ENCODE measurements at regions not wholly inside any gene's neighbourhood (a gene's known extent, or its start where the extent isn't known, plus 50 kb on each side); places are given as distances from the start of the nearest gene placed in this dataset.

DNA sequence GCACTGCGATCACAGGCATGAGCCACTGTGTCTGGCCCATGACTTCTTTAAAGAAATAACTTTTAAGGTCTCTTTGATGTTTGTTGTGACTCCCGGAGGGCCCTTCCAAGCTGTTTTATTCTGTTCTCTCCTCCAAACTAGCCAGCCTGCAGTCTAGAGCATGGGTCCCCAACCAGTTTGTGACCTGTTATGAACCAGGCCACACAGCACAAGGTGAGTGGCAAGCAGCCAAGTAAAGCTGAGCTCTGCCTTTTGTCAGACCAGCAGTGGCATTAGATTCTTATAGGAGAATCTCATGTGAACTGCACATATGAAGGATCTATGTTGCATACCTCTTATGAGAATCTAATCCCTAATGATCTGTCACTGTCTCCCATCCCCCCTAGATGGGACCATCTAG, 223.9 kb upstream of the RGPD4 start:
- in situ Hi-C loops (cut with HindIII; ENCODE audit: low pct_ligation_motif_present, low pct_unique_long_range_greater_than_20kb, low sequenced_read_pairs) = no loop called here

DNA sequence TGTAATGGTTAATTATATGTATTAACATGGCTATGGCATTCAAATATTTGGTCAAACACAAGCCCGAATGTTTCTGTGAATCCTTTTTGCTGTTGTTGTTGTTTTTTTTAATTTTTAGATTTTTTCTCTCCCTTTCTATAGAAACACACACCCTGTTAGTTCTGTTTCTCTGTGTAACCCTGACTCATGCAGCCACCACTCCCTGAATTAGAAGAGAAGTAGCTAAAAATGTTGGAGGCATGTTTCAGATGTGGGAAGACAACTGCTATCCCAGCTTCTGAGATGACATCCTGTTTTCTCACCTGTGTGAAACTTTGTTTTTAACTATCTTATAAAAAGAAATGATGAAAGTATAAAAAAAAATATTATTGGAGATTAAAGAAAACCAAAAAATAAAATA, 219.6 kb upstream of the RGPD4 start:
- in situ Hi-C loops (cut with HindIII; ENCODE audit: low pct_ligation_motif_present, low pct_unique_long_range_greater_than_20kb, low sequenced_read_pairs) = no loop called here

More for the DNA sequence above, 223.9 kb upstream of the RGPD4 start:
- no peak for DNase-seq

DNA sequence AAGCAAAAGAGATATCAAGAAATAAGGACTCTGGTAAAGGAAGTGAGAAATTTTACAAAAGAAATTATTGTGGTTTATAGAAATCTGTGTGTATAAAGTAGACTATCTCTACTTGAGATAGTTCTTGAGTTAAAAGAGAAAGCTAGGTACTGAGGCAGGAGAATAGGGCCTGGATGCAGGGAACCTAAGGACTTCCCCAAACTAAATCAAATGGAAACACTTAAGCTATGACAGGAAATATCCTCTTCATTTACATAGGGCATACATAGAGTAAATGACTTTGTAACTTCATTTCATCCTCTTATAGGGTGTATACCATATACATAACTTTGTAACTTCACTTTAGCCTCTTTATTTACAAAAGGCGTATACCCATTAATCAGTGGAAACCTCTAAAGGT, 219.2 kb upstream of the RGPD4 start:
- in situ Hi-C loops (cut with HindIII; ENCODE audit: low pct_ligation_motif_present, low pct_unique_long_range_greater_than_20kb, low sequenced_read_pairs) = no loop called here
- no peak for DNase-seq

More for the DNA sequence above, 219.6 kb upstream of the RGPD4 start:
- DNase-seq = no peak

DNA sequence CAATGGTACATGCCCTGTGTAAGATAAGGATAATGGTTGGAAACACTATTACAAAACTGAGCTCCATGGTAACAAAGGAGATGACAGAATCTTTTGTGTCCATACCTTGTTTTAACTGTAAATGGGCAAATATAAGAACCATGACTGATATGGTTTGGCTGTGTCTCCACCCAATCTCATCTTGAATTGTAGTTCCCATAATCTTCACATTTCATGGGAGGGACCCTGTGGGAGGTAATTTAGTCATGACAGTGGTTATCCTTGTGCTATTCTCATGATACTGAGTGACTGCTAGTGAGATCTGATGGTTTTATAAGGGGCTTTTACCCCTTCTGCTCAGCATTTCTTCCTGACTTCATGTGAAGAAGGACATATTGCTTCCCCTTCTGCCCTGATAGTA, 211.7 kb upstream of the RGPD4 start:
- in situ Hi-C loops (cut with HindIII; ENCODE audit: low pct_ligation_motif_present, low pct_unique_long_range_greater_than_20kb, low sequenced_read_pairs) = no loop called here
- no peak for DNase-seq

GRCh38 chr2:107618769-107619168, 207.9 kb upstream of the RGPD4 start:
- DNase-seq = no peak
- in situ Hi-C loops (cut with HindIII; ENCODE audit: low pct_ligation_motif_present, low pct_unique_long_range_greater_than_20kb, low sequenced_read_pairs) = no loop called here

GRCh38 chr2:107621186-107622165, 205.2 kb upstream of the RGPD4 start:
- in situ Hi-C loops (cut with HindIII; ENCODE audit: low pct_ligation_motif_present, low pct_unique_long_range_greater_than_20kb, low sequenced_read_pairs) = no loop called here
- DNase-seq = no peak

- in situ Hi-C loops (cut with HindIII; ENCODE audit: low pct_ligation_motif_present, low pct_unique_long_range_greater_than_20kb, low sequenced_read_pairs) = no loop called here
- no peak for DNase-seq
Measured at GRCh38 chr2:107622741-107623310, 203.9 kb upstream of the RGPD4 start.

DNA sequence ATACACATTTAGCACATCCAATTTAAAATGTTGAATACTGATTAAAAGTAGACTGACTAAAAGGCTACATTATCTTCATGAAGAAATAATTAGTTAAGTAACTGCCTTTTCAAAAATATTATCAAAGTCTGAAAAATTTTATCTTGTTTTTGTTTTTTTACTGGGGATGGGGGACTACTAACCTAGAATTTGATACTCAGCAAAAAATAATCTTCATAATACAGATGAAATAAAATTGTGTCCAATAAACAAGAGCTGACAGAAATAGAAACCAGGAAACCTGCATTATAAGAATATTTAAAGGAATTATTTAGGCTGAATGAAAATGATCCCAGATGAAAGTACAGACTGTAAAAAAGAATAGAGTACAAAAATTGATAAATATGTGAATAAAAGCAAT, 200.7 kb upstream of the RGPD4 start:
- no peak for DNase-seq
- in situ Hi-C loops (cut with HindIII; ENCODE audit: low pct_ligation_motif_present, low pct_unique_long_range_greater_than_20kb, low sequenced_read_pairs) = no loop called here

GRCh38 chr2:107627164-107627563, 199.5 kb upstream of the RGPD4 start:
- in situ Hi-C loops (cut with HindIII; ENCODE audit: low pct_ligation_motif_present, low pct_unique_long_range_greater_than_20kb, low sequenced_read_pairs) = no loop called here
- no peak for DNase-seq

DNA sequence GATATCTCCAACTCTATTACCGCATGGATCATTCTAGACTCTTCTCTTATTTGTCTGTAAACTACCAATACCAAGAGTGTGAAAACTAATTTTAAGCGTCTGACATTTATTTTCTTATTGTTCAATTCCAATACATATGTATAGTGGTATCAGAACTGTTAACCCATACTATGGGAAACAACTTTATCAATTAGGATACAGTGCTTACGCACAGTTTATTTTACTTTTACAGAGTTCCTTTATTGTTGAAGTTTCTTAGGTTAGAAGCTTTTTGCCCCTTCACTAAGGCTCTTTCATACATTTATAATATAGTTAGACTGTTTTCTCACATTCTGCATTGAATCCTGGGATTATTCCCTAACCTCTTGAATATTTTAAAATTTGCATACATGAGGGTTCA, 198.8 kb upstream of the RGPD4 start:
- in situ Hi-C loops (cut with HindIII; ENCODE audit: low pct_ligation_motif_present, low pct_unique_long_range_greater_than_20kb, low sequenced_read_pairs) = no loop called here
- no peak for DNase-seq

GRCh38 chr2:107633580-107634147, 193.0 kb upstream of the RGPD4 start:
- peak; percentile 43 for DNase-seq
- in situ Hi-C loops (cut with HindIII; ENCODE audit: low pct_ligation_motif_present, low pct_unique_long_range_greater_than_20kb, low sequenced_read_pairs) = no loop called here

GRCh38 chr2:107634172-107634571, 192.5 kb upstream of the RGPD4 start:
- in situ Hi-C loops (cut with HindIII; ENCODE audit: low pct_ligation_motif_present, low pct_unique_long_range_greater_than_20kb, low sequenced_read_pairs) = no loop called here
- DNase-seq = no peak

GRCh38 chr2:107635883-107636282, 190.8 kb upstream of the RGPD4 start:
- in situ Hi-C loops (cut with HindIII; ENCODE audit: low pct_ligation_motif_present, low pct_unique_long_range_greater_than_20kb, low sequenced_read_pairs) = no loop called here
- no peak for DNase-seq

GRCh38 chr2:107645586-107645985, 181.1 kb upstream of the RGPD4 start:
- DNase-seq = no peak
- in situ Hi-C loops (cut with HindIII; ENCODE audit: low pct_ligation_motif_present, low pct_unique_long_range_greater_than_20kb, low sequenced_read_pairs) = no loop called here

GRCh38 chr2:107648781-107649404, 177.8 kb upstream of the RGPD4 start:
- DNase-seq = no peak
- in situ Hi-C loops (cut with HindIII; ENCODE audit: low pct_ligation_motif_present, low pct_unique_long_range_greater_than_20kb, low sequenced_read_pairs) = no loop called here

- no peak for DNase-seq
- in situ Hi-C loops (cut with HindIII; ENCODE audit: low pct_ligation_motif_present, low pct_unique_long_range_greater_than_20kb, low sequenced_read_pairs) = no loop called here
Measured at GRCh38 chr2:107657049-107657448, 169.6 kb upstream of the RGPD4 start.

DNA sequence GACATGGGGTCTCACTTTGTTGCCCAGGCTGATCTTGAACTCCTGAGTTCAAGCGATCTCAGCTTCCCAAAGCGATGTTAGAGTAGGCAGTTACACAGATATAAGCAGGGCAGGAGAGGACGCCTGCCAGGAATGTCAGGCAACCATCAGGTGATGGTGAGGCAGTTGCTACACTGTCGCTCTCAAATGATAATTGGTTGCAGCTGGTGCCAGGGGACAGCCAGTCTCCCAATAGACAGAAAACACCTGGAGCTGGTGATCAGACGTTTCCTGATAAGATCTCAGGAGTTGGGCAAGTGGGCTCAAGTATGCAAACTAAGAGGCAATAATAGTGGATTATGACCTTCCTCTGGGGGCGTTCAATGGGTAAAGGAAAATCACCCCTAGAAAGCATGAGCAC, 163.1 kb upstream of the RGPD4 start:
- in situ Hi-C loops (cut with HindIII; ENCODE audit: low pct_ligation_motif_present, low pct_unique_long_range_greater_than_20kb, low sequenced_read_pairs) = no loop called here
- DNase-seq = no peak

DNA sequence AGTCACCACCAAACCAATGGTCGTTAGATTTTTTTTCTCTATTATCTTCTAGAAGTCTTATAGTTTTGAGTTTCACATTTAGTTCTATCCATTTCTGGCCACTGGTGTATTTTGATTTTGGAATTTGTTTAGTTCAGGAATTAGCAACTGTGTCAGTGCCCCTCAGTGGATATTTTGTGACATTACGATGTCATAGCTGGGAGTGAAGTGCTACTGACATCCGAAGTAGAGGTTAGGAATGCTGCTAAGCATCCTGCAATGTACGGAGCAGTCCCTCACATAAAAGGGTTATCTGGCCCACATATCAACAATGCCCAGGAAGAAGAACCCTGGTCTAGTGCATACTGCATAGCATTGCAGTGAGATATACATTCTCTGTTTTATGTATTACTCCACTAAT, 157.4 kb upstream of the RGPD4 start:
- peak; percentile 5 for DNase-seq
- in situ Hi-C loops (cut with HindIII; ENCODE audit: low pct_ligation_motif_present, low pct_unique_long_range_greater_than_20kb, low sequenced_read_pairs) = no loop called here

- DNase-seq = no peak
- in situ Hi-C loops (cut with HindIII; ENCODE audit: low pct_ligation_motif_present, low pct_unique_long_range_greater_than_20kb, low sequenced_read_pairs) = no loop called here
Measured at GRCh38 chr2:107681936-107682335, 144.8 kb upstream of the RGPD4 start.

Data from ACHN (cell line).